Astrocyte (in vitro differentiated cells and primary cell): ENCODE measurements at regions not wholly inside any gene's neighbourhood (a gene's known extent, or its start where the extent isn't known, plus 50 kb on each side); places are given as distances from the start of the nearest gene placed in this dataset.

Experiments used
- EZH2 ChIP-seq: IDR thresholded peaks from 2 replicates; pipeline ENCODE4 v1.6.1; 2012; ENCODE audit warnings: mild to moderate bottlenecking, low read length, inconsistent platforms; ENCODE audit not compliant: insufficient read depth
- TF ChIP-seq, protein P1 (sequence below): IDR thresholded peaks from 2 replicates; pipeline ENCODE4 v1.5.1; 2011; ENCODE audit warnings: low read depth, mild to moderate bottlenecking, inconsistent platforms, low read length, moderate library complexity; ENCODE audit not compliant: insufficient read depth

DNA sequence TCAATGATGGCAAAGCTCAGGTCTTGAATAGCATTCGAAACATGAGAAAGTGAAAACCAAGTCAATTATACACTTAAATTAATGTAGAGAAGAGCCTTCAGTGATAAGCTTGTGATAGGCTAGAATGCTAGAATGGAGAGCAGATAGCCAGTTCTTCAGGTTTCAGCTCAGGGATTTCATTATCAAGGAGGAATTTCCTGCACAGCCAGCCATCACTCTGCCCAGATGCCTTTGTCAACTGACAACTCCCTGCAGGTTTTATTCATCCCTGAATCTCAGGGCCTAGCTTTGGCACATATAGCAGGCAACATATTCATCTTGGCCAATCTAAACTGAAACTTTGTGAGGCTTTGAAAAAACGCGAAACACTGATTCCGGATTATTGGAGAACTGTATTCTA lies 199.3 kb upstream of the CDH6 start:
- TF ChIP-seq, protein P1, sequence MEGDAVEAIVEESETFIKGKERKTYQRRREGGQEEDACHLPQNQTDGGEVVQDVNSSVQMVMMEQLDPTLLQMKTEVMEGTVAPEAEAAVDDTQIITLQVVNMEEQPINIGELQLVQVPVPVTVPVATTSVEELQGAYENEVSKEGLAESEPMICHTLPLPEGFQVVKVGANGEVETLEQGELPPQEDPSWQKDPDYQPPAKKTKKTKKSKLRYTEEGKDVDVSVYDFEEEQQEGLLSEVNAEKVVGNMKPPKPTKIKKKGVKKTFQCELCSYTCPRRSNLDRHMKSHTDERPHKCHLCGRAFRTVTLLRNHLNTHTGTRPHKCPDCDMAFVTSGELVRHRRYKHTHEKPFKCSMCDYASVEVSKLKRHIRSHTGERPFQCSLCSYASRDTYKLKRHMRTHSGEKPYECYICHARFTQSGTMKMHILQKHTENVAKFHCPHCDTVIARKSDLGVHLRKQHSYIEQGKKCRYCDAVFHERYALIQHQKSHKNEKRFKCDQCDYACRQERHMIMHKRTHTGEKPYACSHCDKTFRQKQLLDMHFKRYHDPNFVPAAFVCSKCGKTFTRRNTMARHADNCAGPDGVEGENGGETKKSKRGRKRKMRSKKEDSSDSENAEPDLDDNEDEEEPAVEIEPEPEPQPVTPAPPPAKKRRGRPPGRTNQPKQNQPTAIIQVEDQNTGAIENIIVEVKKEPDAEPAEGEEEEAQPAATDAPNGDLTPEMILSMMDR = no peak
- TF ChIP-seq EZH2 = no peak
